GM13976 (cell line): ENCODE measurements at regions not wholly inside any gene's neighbourhood (a gene's known extent, or its start where the extent isn't known, plus 50 kb on each side); places are given as distances from the start of the nearest gene placed in this dataset.

Source experiments
- DNase-seq: peaks from one replicate; pipeline ENCODE4 v3.0.0; 2012; ENCODE audit warnings: low spot score
- CTCF ChIP-seq: IDR thresholded peaks from 2 replicates; pipeline ENCODE4 v1.5.1; 2012; ENCODE audit warnings: borderline replicate concordance, mild to moderate bottlenecking; ENCODE audit not compliant: insufficient read depth; ENCODE audit errors: extremely low read depth, missing control alignments, control extremely low read depth
- in situ Hi-C: fragments of 300-500 bp; cut with MboI; formaldehyde crosslinking; loops from one replicate; pipeline ENCODE4 v1.12.0; 2022; ENCODE audit warnings: low sequenced_read_pairs, mixed read lengths, inconsistent platforms; ENCODE audit not compliant: unreplicated experiment

- DNase-seq: no peak
- in situ Hi-C loops: no loop called here
- no peak for TF ChIP-seq CTCF
These were observed 71.9 kb downstream of the GTPBP8 start for GRCh38 chr3:113062705-113063104.

DNA sequence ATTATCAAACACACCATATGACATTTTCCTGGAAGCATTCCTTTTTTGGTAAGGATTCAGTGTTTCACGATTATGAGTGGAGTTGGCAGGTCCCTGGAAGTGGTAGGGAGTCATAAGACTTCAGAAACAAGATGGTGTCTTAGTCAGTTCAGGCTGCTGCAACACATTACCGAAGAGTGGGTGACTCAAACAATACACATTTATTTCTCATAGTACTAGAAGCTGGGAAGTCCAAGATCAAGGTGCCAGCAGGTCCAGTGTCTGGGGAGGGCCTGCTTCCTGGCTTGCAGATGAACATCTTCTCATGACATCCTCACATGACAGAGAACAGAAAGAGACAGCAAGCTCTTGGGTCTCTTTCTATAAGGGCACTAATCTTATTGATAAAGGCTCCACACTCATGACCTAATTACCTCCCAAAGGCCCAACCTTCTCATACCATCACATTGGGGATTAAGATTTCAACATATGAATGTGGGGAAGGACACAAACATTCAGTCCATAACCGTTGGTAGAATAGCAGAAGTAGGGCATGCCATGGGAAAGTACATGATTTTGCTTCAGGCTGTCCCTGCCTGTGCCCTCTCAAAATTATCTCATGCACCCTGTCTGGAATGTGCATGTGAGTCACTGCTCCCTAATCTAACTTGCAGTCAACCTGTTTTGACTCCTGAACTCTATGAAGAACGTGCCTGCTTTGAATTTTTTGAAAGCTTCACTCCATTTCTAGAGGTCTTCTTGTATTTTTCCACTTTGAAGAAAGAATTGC is 72.5 kb downstream of the GTPBP8 start:
- no peak for TF ChIP-seq CTCF
- DNase-seq: no peak
- in situ Hi-C loops: no loop called here

GRCh38 chr3:113064183-113064582 is 73.4 kb downstream of the GTPBP8 start:
- no peak for TF ChIP-seq CTCF

GRCh38 chr3:113065336-113065735 is 74.6 kb downstream of the GTPBP8 start:
- in situ Hi-C loops: no loop called here
- TF ChIP-seq CTCF: no peak
- no peak for DNase-seq

More at GRCh38 chr3:113064183-113064582, 73.4 kb downstream of the GTPBP8 start:
- in situ Hi-C loops: no loop called here
- DNase-seq: no peak

- no peak for DNase-seq
- TF ChIP-seq CTCF: no peak
- in situ Hi-C loops: no loop called here
These were observed 79.4 kb downstream of the GTPBP8 start for GRCh38 chr3:113070072-113070640.

- in situ Hi-C loops: no loop called here
- no peak for DNase-seq
- no peak for TF ChIP-seq CTCF
These were observed 79.9 kb downstream of the GTPBP8 start for GRCh38 chr3:113070681-113071113.
